Esophagus squamous epithelium (tissue), 5 donors: ENCODE measurements at regions not wholly inside any gene's neighbourhood (a gene's known extent, or its start where the extent isn't known, plus 50 kb on each side); places are given as distances from the start of the nearest gene placed in this dataset.
A peak's percentile ranks its signal among the peaks of the same experiment; 100 is the strongest.

Source experiments
- DNase-seq: peaks from one replicate; lab custom pipeline; 2025; lab: John Stamatoyannopoulos, UW
- H3K27ac ChIP-seq, 4 donors: fragments of 200-600 bp; sonication (generic); one replicate each; pipeline ENCODE4 v1.5.1; 2016 to 2019; ENCODE audit warnings: mild to moderate bottlenecking in 1 of 4
- H3K27me3 ChIP-seq, 4 donors: fragments of 200-600 bp; sonication (generic); 1 replicate in 3 of 4; 2 replicates in 1 of 4; pipeline versions ENCODE4 v1.5.1 to v1.6.0; 2017 to 2021; ENCODE audit warnings: antibody characterized with exemption in 1 of 4
- H3K36me3 ChIP-seq, 3 donors: fragments of 200-600 bp; sonication (generic); one replicate each; pipeline ENCODE4 v1.5.1; 2016 to 2019
- H3K4me1 ChIP-seq, 3 donors: fragments of 200-600 bp; sonication (generic); one replicate each; pipeline ENCODE4 v1.5.1; 2017 to 2019
- H3K4me3 ChIP-seq, 4 donors: fragments of 200-600 bp; sonication (generic); 1 replicate in 3 of 4; 2 replicates in 1 of 4; pipeline ENCODE4 v1.5.1; 2016 to 2019; ENCODE audit warnings: mild to moderate bottlenecking in 2 of 4, moderate library complexity in 1 of 4
- H3K9me3 ChIP-seq, 3 donors: fragments of 200-600 bp; sonication (generic); one replicate each; pipeline ENCODE4 v1.5.1; 2016 to 2019
- POLR2A ChIP-seq, 4 donors: fragments of 450-650 bp; IDR thresholded peaks; one replicate each; pipeline ENCODE4 v1.6.1; 2017; ENCODE audit warnings: antibody characterized with exemption in 4 of 4, mild to moderate bottlenecking in 4 of 4, moderate library complexity in 3 of 4
- WGBS, 2 donors: methylation state at CpG; one replicate each; pipeline ENCODE4 v1.1.5; 2018; 5-methylcytosine and 5-hydroxymethylcytosine counted together
- intact Hi-C: fragments of 100-400 bp; cut with DNase I; formaldehyde crosslinking; loops from one replicate; pipeline ENCODE4 v1.15.0; 2022
- TF ChIP-seq, protein P1 (sequence below), 6 experiments: fragments of 450-650 bp in 4 of 6; fragments of 200-600 bp in 2 of 6; sonication (generic) in 2 of 6; IDR thresholded peaks; one replicate each; pipeline ENCODE4 v1.5.1; 2016 to 2019; ENCODE audit warnings: antibody characterized with exemption in 6 of 6, mild to moderate bottlenecking in 4 of 6, moderate library complexity in 4 of 6
- donor health status: DM: yes; HTN: yes; CAD: no.

DNA sequence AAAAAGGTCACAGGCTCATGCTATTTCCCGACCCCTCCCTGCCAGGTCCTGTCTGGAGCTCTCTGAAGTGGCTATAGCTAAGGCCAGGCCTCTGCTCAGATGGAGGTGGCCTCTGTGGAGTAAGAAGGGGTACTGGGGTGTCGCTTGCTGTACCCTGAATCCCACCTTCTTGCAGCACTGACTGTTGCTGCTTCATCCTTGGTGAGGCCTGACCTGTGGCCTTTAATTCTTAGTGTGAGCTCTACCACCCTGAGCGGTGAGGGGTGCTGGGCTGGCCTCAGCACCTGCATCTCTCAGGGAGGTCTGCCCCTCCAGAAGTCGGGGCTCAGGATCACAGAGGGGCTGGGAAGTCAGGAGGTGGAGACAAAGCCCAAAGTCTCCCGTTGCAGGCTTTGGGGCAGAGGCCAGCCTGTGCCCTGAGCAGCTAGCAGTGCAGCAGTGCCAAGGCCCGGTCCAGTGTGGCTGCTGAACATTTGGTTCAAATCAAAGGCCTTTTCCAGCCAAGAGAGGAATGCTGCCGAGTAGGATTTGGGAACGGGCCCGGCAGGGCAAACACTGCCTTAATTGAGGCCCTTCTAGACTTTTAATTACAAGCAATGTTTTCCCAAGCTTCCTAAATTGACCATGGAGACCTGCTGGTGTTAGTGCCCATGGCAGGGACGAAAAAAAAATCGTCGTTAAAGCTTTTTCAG lies 133.5 kb upstream of the HAAO start:
- peaks cover 69 to 100% (median 83%) of the 10 kb centered on the region in 3 donors for H3K4me1 ChIP-seq
- H3K9me3 ChIP-seq = no peaks in the 10 kb centered on the region
- TF ChIP-seq, protein P1, sequence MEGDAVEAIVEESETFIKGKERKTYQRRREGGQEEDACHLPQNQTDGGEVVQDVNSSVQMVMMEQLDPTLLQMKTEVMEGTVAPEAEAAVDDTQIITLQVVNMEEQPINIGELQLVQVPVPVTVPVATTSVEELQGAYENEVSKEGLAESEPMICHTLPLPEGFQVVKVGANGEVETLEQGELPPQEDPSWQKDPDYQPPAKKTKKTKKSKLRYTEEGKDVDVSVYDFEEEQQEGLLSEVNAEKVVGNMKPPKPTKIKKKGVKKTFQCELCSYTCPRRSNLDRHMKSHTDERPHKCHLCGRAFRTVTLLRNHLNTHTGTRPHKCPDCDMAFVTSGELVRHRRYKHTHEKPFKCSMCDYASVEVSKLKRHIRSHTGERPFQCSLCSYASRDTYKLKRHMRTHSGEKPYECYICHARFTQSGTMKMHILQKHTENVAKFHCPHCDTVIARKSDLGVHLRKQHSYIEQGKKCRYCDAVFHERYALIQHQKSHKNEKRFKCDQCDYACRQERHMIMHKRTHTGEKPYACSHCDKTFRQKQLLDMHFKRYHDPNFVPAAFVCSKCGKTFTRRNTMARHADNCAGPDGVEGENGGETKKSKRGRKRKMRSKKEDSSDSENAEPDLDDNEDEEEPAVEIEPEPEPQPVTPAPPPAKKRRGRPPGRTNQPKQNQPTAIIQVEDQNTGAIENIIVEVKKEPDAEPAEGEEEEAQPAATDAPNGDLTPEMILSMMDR (IDR thresholded peaks at IDR 0.05) = no peak
- TF ChIP-seq POLR2A (IDR thresholded peaks at IDR 0.05) = no peak
- H3K36me3 ChIP-seq = no peaks in the 10 kb centered on the region
- H3K27me3 ChIP-seq = no peaks in the 10 kb centered on the region
- WGBS, 2 donors = 22 to 23% methylated on average over 8 to 9 of the region's 12 CpGs
- no peak for DNase-seq
- intact Hi-C loops = loop anchor here (5.0 kb wide), 1 partner anchor 69 kb away; no protein-coding TSS in a partner anchor
- no peak overlapping the region for H3K4me3 ChIP-seq
- H3K27ac ChIP-seq = peak overlapping the region; percentile 81 to 93 (median 88)

DNA sequence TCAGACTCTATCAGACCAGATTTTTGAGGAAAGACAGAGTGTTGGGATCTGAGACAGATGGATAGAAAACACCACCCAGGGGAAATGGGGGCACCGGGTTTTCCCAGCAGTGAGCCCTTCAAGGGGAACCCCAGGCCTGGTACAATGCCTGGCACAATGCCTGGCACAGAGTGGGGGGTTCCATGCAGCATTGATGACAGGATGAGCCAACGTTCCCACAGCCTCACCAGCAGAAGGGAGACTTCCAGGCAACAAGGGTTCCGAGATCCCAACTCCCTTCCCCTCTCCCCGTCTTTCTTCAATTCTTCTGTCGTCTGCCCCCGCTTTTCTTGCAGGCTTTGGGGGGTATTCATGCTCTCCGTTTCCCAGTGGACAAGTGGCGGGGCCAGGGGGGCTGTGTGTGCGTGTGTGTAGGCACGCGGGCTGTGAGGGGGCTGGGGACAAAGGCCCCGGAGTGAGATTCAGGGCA lies 132.1 kb upstream of the HAAO start:
- WGBS, 2 donors = 12 to 43% methylated on average over 7 of the region's 12 CpGs
- Histone ChIP-seq H3K4me1 (peaks cover 67 to 92% (median 71%) of the 10 kb centered on the region in 3 donors), H3K27me3 (no peaks in the 10 kb centered on the region), H3K9me3 (no peaks in the 10 kb centered on the region), H3K4me3 (peak overlapping the region in 2 of 4 donors; percentile 2 to 34), H3K27ac (peak overlapping the region; percentile 81 to 93 (median 88)), H3K36me3 (no peaks in the 10 kb centered on the region)
- DNase-seq = no peak
- TF ChIP-seq, protein P1 (IDR thresholded peaks at IDR 0.05) = no peak
- TF ChIP-seq POLR2A (IDR thresholded peaks at IDR 0.05) = no peak
- intact Hi-C loops = no loop called here

DNA sequence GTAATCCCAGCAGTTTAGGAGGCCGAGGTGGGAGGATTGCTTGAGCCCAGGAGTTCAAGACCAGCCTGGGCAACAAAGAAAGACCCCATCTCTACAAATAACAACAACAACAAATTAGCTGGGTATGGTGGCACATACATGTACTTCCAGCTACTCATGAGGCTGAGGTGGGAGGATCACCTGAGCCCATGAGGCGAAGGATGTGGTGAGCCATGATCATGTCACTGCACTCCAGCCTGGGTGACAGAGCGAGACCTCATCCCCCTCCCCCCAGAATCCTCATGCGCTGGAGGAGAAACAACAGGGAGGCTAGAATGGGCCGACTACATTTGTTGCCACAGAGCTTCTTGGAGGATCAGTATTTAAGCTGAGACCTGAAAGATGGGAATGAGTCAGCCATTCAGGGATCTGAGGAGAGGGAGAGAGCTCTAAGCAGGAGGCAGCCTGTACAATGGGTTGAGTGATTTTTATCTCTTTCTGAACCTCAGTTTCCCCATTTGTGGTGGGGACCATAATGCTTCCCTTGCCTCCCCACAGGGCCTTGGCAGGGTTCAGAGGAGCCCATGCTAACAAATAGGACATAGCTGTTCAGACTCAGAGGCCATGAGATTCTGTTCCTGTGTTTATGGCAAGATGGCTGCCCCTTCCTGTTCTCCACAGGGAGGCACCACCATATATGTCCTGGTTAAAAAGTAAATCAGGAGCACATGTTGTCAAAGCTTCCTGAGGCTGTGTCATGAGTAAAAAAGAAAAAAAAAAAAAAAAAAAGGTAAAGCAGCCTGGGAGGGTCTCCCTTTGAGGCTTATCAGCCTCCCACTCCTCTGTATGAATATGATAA lies 131.4 kb upstream of the HAAO start:
- Histone ChIP-seq H3K9me3 (no peaks in the 10 kb centered on the region), H3K4me3 (no peak overlapping the region), H3K27ac (peak overlapping the region; percentile 81 to 93 (median 88)), H3K36me3 (no peaks in the 10 kb centered on the region), H3K4me1 (peaks cover 60 to 91% (median 65%) of the 10 kb centered on the region in 3 donors), H3K27me3 (no peaks in the 10 kb centered on the region)
- no peak for DNase-seq
- TF ChIP-seq, protein P1 (IDR thresholded peaks at IDR 0.05) = no peak
- no peak for TF ChIP-seq POLR2A (IDR thresholded peaks at IDR 0.05)
- intact Hi-C loops = no loop called here
- WGBS, 2 donors = 31 to 71% methylated on average over 4 of the region's 5 CpGs

DNA sequence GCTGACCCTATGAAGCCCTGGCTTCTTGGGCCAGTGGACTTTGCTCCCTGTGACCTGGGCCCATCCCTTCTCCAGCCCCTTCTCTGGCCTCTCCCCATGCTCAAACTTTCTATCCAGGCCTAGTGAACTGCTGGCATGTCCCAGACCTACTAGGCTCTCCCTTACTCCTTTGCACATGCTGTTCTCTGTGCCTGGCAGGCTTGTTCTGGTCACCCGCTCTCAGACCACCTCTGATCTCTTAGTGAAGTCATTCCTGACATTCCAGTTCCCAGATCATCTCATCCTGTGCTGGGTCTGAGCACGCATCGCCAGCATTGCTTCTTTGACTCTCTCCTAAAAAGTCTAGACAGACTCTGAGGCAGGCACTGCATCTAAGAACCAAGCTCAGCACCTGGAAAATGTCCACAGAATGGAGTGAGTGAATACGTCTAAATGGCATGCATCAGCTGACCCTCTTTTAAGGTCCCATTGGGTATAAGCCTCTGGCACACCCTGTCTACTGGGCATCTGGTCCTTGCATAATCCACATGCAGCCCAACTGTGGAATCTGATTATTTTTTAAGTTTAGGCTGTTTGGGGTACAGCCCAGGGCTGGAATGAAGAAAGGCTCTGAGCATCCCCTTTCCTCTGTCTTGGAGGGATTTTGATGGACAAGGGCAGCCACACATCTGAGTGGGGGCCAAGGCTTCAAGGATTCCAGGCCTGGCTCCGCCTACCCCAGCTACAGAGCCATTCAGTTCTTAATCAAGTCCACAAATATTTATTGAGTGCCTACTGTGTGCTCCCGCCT lies 130.6 kb upstream of the HAAO start:
- Histone ChIP-seq H3K9me3 (no peaks in the 10 kb centered on the region), H3K4me3 (no peak overlapping the region), H3K27ac (peak overlapping the region; percentile 81 to 93 (median 88)), H3K36me3 (no peaks in the 10 kb centered on the region), H3K27me3 (no peaks in the 10 kb centered on the region), H3K4me1 (peaks cover 52 to 90% (median 62%) of the 10 kb centered on the region in 3 donors)
- 53 to 59% methylated on average over 4 to 5 of the region's 6 CpGs for WGBS, 2 donors
- intact Hi-C loops = no loop called here
- DNase-seq = no peak
- no peak for TF ChIP-seq POLR2A (IDR thresholded peaks at IDR 0.05)
- TF ChIP-seq, protein P1 (IDR thresholded peaks at IDR 0.05) = no peak
